ENCODE measurements at regions not wholly inside any gene's neighbourhood (a gene's known extent, or its start where the extent isn't known, plus 50 kb on each side); places are given as distances from the start of the nearest gene placed in this dataset.

DNA sequence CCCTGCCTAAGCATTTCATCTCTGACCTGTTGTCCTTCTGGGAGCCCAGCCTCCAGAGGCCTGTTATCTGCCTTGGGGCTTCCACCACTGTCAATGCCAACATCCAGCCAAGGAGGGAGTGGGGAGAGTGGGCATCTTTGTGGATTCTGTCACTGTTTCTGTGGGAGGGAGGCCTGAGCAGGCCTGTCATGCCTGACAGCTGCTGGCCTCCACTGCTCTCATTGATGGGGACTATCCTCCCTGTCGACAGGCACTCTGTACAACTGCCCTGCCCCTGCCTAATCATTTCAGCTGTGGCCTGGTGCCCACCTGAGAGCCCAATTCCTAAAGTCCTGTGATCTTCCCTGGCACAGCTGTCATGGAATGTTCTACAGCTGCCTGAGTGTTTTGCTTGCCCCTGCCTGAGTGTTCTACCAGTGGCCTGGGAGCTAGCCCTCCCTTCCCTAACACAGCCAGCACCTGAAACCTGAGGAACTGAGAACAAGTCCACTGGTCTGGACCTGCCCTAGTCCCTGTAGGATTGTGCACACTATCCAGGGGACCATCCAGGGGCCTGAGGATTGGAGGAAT is 145.3 kb downstream of the FAM83B start:
- no peak for FAIRE-seq

DNA sequence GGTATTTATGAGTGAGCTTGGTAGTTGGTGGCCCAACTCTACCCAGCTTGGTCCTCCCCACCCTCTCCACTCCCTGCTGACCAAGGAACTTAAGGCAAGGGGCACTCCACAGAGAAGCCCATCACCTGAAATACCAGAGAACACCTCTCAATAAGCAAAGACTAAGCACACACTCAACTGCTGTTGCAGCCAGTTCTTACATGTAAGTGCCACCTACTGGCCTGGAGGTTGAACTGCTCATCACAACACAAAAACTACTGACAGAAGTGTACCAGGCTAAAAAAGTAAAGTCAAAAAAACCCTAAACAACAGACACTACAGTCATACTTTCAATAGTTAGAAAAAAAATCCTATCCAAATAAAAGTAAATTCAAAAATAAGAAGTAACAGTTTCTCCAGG is 146.2 kb downstream of the FAM83B start:
- FAIRE-seq, result no peak

DNA sequence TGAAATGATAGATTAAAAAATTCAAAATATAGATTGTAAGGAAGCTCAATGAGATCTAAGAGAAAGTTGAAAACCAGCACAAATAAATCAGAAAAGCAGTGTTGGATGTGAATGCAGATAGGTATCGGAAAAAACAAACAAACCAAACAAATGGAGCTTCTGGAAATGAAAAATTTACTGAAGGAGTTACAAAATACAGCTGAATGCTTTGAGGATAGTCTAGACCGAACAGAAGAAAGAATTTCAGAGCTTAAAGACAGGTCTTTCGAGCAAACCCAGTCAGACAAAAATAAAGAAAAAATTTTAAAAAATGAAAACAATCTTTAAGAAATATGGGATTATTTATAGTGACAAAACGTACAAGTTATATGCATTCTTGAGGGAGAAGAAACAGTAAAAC is 146.7 kb downstream of the FAM83B start:
- FAIRE-seq, result no peak

DNA sequence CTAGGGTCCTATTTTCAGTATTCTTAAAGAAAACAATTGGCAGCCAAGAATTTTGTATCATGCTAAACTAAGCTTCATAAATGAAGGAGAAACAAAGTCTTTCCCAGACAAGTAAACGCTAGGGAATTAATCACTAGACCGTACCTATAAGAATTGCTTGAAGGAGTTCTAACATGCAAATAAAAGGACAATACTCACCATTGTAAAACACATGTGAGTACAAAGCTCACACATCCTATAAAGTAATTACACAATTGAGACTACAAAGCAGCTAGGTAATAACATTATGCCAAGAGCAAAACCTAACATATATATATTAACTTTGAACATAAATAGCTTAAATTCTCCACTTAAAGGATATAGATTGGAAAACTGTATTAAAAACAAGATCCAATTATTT is 147.4 kb downstream of the FAM83B start:
- FAIRE-seq, result no peak

DNA sequence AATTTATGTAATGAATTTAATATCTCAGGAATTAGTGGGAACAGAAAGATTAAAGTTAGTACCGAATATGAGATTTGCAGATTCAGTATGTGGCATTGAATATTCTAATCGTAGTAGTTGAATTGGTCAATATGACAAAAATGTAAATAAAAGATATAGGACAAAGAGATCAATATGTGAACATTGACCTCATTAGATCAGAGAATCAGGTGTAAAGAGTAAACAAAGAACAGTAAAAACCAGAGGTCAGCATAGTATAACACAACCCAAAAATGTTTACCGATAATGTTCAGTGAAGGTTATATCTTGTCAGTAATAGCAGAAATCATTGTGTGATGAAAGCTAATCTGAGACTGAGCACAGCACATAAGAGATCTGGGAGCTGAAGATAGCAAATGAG is 152.0 kb downstream of the FAM83B start:
- FAIRE-seq, result no peak

DNA sequence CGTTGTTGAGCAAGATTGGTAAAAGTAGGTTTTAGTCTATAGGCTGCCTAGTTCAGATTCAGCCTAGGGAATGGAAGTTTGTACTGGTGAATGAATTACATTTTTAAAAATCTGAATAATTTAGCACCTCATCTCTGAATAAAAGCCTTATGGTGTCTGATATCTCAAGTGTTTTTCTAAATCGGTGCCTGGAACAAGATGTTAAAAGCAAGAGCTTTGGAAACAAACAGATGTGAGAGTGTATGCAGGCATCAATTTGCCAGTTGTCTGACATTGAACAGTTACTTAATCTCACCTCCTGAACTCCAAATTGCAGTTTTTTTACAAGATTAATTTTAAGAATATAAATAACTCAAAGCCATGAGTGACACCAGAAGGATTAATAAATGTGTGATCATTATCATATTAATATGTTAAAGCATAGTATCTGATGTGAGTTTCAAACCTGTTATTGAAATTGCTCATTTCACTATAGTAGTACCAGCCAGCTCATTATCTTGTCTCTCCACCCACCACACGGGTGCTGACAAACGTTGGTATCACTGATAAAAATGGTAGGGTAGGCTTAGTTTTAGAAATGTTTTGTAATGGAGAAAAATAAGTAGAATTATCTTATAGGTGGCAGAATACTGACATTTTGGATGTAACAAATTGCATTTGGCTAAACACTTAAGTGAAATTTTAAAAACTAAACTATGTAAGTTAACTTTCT is 157.3 kb downstream of the FAM83B start:
- no peak for FAIRE-seq

GRCh38 chr6:55009131-55009530 is 162.6 kb downstream of the FAM83B start:
- FAIRE-seq, result no peak

- FAIRE-seq, result no peak
Observed at GRCh38 chr6:55011034-55011433, 163.3 kb upstream of the HCRTR2 start.

GRCh38 chr6:55012454-55012853 is 161.9 kb upstream of the HCRTR2 start:
- no peak for FAIRE-seq

GRCh38 chr6:55014321-55015088 is 159.8 kb upstream of the HCRTR2 start:
- no peak for FAIRE-seq

DNA sequence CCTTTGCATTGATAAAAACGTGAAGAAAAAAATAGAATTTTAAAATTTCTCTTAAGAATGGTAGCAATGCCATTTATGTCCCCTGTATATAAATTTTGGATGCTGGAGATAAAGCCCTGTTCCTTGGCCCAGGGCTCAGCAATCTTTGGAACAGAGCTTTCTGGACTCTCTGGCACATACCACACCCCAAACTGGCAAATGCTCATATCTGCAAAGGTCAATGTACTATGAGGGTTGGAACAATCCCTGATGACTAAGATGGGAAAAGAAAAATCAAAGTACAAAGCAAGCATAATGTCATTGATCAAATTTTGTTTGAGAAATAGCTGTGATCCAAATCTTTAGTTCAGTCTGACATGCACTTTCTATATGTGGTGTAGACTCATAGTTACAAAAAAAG is 158.1 kb upstream of the HCRTR2 start:
- no peak for FAIRE-seq

DNA sequence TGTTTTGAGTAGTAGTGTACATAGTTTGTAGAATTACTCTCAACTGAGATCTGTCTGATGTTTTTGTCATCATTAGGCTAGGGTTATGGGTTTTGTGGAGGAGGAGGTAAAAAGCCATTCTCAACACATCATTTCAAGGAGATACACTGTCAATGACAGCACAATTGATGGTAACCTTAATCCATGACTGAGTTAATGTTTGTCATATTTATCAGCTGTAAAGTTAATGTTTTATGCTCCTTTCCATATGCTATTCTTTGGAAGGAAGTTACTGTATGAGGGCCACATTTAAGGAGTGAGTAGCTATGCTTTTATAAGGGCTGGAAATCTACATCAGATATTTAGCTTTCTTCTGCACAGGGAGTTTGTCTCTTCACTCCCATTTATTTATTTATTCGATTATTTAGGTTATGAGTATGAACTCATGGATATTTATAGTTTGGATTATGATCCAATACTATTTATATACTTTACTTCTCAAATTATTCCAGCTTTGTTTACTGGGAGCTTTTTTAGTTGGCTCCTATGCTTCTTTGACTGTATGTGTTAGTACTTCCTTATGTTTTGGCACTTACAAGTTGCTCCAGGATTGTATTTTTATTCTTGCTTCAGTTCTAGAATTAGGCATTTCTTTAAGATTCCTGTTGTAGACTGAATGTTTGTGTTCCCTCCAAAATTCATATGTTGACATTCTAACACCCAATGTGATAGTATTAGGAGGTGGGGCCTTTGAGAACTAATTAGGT is 156.6 kb upstream of the HCRTR2 start:
- no peak for FAIRE-seq

GRCh38 chr6:55019591-55019990 is 154.7 kb upstream of the HCRTR2 start:
- FAIRE-seq, result no peak

- FAIRE-seq, result no peak
Observed at GRCh38 chr6:55023230-55023629, 151.1 kb upstream of the HCRTR2 start.

DNA sequence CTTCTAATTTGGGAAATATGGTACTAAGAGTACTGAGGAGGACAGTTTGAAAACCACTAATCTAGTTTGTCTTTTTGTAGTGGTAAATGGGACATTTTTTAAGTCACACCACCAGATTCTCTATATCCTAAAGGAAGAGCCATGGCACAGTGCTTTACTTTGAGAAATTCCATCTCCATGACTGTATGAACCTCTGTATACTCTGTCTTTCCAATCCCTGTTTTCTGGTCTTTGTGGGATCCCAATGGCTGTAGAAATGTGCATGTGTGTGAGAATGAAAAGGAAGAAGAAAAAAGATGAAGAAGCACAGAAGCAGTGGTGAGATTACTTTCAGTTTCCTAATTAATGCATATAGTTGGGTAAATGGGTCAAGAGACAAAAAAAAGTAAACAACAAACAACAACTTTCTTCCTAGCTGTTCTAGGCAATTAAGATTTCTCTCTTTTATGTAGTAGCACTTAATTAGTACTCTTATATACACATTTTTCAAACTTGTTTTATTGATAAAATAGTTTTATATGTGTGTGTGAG is 141.2 kb upstream of the HCRTR2 start:
- no peak for FAIRE-seq

GRCh38 chr6:55034752-55035151 is 139.6 kb upstream of the HCRTR2 start:
- FAIRE-seq, result no peak

- FAIRE-seq, result no peak
Observed at GRCh38 chr6:55040102-55040848, 134.0 kb upstream of the HCRTR2 start.

- no peak for FAIRE-seq
Observed at GRCh38 chr6:55046869-55047422, 127.4 kb upstream of the HCRTR2 start.

DNA sequence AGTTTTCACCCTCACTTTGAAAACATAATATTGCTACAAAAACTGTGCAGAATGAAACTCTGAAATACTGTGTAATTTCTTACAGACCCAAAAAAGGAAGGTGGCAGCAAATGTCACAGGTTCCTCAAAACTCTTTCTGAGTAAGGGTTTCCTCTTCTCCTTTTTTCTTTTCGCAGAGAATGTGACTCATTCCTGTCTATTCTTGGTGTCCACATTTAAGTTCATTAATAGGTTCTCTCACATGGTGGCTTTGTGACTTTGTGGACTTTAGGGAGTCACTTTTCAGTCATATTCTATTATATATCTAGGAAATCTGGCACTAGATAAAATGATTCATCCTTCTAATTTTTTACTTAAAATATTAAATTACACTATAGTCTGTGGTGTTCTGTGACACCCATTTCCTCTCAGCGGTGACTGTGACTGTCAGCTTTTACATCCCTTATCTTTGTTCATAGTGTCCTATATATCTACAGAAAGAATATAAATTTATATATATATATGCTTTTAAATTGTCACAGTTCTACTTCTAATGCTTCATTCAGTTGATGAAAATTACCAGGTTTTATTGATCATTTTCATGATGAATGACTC is 126.8 kb upstream of the HCRTR2 start:
- FAIRE-seq, result no peak

DNA sequence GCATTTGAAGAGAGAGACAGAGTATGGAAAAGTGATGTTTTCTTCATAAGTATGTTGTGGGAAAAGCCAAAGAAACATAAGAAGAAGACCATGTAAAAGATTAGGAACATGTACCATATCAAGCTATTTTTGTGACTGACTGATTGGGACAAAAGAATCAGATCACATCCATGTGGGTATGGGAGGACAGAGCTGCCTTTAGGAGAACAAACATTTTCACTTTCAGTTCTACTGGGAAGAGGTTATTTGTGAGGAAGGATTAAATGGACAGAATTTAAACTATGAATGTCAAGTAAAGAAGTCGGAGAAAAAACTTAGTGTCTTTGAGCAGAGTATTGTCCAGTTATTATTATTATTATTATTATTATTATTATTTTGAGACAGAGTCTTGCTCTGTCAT is 124.4 kb upstream of the HCRTR2 start:
- FAIRE-seq, result no peak

DNA sequence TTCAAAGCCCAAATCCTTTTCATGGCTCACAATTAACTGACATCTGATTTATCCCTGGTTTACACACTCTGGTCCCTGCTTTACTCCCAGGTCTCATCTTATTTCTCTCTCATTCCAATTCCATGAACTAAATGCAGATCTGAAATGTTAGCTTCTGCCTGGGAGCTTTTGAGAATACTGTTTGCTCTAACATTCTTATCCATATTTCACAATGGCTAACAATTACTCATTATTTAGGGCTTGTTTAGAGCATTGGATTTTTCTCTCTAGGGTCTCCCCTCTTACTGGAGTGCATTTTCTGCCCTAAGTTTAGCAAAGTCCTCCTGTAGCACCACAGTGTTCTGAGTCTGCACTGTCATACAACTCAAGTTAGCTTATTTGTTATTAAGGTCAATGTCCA is 121.5 kb upstream of the HCRTR2 start:
- FAIRE-seq, result no peak

DNA sequence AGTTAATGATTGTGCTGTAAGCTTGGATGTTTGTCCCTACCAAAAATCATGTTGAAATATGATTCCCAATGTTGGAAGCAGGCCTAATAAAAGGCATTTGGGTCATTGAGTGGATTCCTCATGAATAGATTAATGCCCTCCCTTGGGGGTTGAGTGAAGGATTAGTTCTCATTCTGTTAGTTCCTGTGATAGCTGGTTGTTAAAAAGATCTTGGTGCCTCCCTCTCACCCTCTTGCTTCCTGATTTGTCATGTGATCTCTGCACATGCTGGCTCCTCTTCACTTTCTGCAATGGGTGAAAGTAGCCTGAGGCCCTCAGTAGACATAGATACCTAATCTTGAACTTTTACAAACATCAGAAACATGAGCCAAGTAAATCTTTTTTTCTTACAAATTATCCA is 115.6 kb upstream of the HCRTR2 start:
- no peak for FAIRE-seq
